ENCODE measurements at regions not wholly inside any gene's neighbourhood (a gene's known extent, or its start where the extent isn't known, plus 50 kb on each side); places are given as distances from the start of the nearest gene placed in this dataset.

GRCh38 chr6:90977513-90977912, 390.6 kb upstream of the MAP3K7 start:
- Histone ChIP-seq H3K36me3 (ENCODE audit: insufficient read depth, low read depth, low read length) (no peaks in the 10 kb centered on the region), H3K9me3 (ENCODE audit: insufficient read depth, low read depth, low read length) (no peaks in the 10 kb centered on the region), H3K27me3 (ENCODE audit: insufficient read depth, low read length) (no peaks in the 10 kb centered on the region), H3K9ac (ENCODE audit: low read depth, low read length) (no peak overlapping the region), H3K4me3 (ENCODE audit: low read length) (no peak overlapping the region), H3K27ac (ENCODE audit: low read length) (no peak overlapping the region), H3K4me1 (ENCODE audit: insufficient read depth, low read length) (no peaks in the 10 kb centered on the region; the same call in 1 of the 2 replicates)

DNA sequence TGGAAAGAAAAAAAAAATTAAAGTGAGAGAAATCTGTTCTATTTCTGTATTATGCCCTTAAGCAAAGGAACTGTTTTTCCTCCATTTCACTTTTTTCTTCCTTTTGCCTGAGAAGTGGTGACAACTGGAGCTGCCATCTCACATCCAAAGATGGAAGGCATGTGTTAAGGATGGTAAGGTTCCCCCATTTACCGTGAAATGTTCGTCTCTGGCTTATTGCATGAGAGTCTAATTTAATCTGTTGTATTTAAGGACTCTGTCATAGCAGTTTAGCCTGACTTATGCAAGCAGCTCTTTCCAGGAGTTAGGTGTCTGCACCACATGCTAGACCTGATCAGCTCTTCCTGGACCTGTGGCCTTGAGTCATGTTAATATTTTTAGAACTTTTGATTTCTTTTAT, 389.5 kb upstream of the MAP3K7 start:
- Histone ChIP-seq H3K36me3 (ENCODE audit: insufficient read depth, low read depth, low read length) (no peaks in the 10 kb centered on the region), H3K9me3 (ENCODE audit: insufficient read depth, low read depth, low read length) (no peaks in the 10 kb centered on the region), H3K27ac (ENCODE audit: low read length) (no peak overlapping the region), H3K27me3 (ENCODE audit: insufficient read depth, low read length) (no peaks in the 10 kb centered on the region), H3K4me1 (ENCODE audit: insufficient read depth, low read length) (peaks cover 2% of the 10 kb centered on the region; the same call in 1 of the 2 replicates), H3K4me3 (ENCODE audit: low read length) (no peak overlapping the region), H3K9ac (ENCODE audit: low read depth, low read length) (no peak overlapping the region)

GRCh38 chr6:90975741-90976140, 388.9 kb upstream of the MAP3K7 start:
- no peak overlapping the region for H3K9ac ChIP-seq (ENCODE audit: low read depth, low read length)
- H3K4me1 ChIP-seq (ENCODE audit: insufficient read depth, low read length): peaks cover 4% of the 10 kb centered on the region; the same call in 1 of the 2 replicates
- H3K36me3 ChIP-seq (ENCODE audit: insufficient read depth, low read depth, low read length): no peaks in the 10 kb centered on the region
- H3K27me3 ChIP-seq (ENCODE audit: insufficient read depth, low read length): no peaks in the 10 kb centered on the region
- no peak overlapping the region for H3K27ac ChIP-seq (ENCODE audit: low read length)
- H3K4me3 ChIP-seq (ENCODE audit: low read length): no peak overlapping the region
- H3K9me3 ChIP-seq (ENCODE audit: insufficient read depth, low read depth, low read length): no peaks in the 10 kb centered on the region

DNA sequence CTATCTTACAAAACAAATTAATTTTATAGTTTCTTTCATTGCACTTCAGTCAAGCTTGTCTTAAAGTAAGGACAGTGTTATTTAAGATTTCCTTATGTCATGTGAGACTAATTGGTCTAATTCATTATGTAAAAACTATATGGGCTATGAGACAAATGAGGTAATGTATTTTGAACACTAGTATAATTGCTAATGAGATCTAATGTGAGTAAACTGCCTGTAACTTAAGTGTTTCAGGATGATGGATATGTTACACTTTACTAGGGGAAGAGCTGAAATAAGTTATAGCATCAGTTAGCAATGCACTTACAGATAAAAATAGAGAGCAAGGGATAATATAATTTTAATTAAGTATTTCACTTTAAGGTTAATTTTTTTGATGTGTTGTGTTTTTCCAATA, 386.3 kb upstream of the MAP3K7 start:
- Histone ChIP-seq H3K36me3 (ENCODE audit: insufficient read depth, low read depth, low read length) (no peaks in the 10 kb centered on the region), H3K9me3 (ENCODE audit: insufficient read depth, low read depth, low read length) (no peaks in the 10 kb centered on the region), H3K27ac (ENCODE audit: low read length) (no peak overlapping the region), H3K4me3 (ENCODE audit: low read length) (no peak overlapping the region), H3K9ac (ENCODE audit: low read depth, low read length) (no peak overlapping the region), H3K4me1 (ENCODE audit: insufficient read depth, low read length) (peaks cover 4% of the 10 kb centered on the region; the same call in 1 of the 2 replicates), H3K27me3 (ENCODE audit: insufficient read depth, low read length) (no peaks in the 10 kb centered on the region)

GRCh38 chr6:90970672-90971071, 383.8 kb upstream of the MAP3K7 start:
- Histone ChIP-seq H3K27me3 (ENCODE audit: insufficient read depth, low read length) (no peaks in the 10 kb centered on the region), H3K27ac (ENCODE audit: low read length) (no peak overlapping the region), H3K4me3 (ENCODE audit: low read length) (no peak overlapping the region), H3K9ac (ENCODE audit: low read depth, low read length) (no peak overlapping the region), H3K4me1 (ENCODE audit: insufficient read depth, low read length) (peaks cover 4% of the 10 kb centered on the region; the same call in 1 of the 2 replicates), H3K36me3 (ENCODE audit: insufficient read depth, low read depth, low read length) (no peaks in the 10 kb centered on the region), H3K9me3 (ENCODE audit: insufficient read depth, low read depth, low read length) (no peaks in the 10 kb centered on the region)

DNA sequence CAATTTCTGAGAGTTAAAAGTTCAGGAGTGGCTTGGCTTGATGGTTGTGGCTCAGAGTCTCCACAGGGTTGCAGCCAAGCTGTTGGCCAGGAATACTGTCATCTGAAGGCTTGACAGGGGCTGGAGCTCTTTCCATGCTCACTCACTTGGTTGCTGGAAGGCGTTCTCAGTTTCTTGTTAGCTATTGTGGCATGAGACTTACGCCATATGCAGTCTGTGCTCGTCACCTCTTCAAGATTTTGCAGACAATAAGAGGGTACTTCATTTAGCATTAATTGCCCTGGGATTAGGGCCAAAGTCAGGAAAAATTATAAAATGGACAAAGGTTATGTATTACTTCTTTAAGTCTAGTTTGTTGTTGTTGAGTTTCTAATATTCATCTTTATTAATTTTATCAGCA, 380.6 kb upstream of the MAP3K7 start:
- H3K27me3 ChIP-seq (ENCODE audit: insufficient read depth, low read length): no peaks in the 10 kb centered on the region
- no peak overlapping the region for H3K9ac ChIP-seq (ENCODE audit: low read depth, low read length)
- peaks cover 4% of the 10 kb centered on the region; the same call in 1 of the 2 replicates for H3K4me1 ChIP-seq (ENCODE audit: insufficient read depth, low read length)
- no peak overlapping the region for H3K4me3 ChIP-seq (ENCODE audit: low read length)
- no peaks in the 10 kb centered on the region for H3K9me3 ChIP-seq (ENCODE audit: insufficient read depth, low read depth, low read length)
- no peaks in the 10 kb centered on the region for H3K36me3 ChIP-seq (ENCODE audit: insufficient read depth, low read depth, low read length)
- no peak overlapping the region for H3K27ac ChIP-seq (ENCODE audit: low read length)

- Histone ChIP-seq H3K36me3 (ENCODE audit: insufficient read depth, low read depth, low read length) (no peaks in the 10 kb centered on the region), H3K9ac (ENCODE audit: low read depth, low read length) (no peak overlapping the region), H3K27me3 (ENCODE audit: insufficient read depth, low read length) (no peaks in the 10 kb centered on the region), H3K27ac (ENCODE audit: low read length) (no peak overlapping the region), H3K4me1 (ENCODE audit: insufficient read depth, low read length) (no peaks in the 10 kb centered on the region), H3K9me3 (ENCODE audit: insufficient read depth, low read depth, low read length) (no peaks in the 10 kb centered on the region), H3K4me3 (ENCODE audit: low read length) (no peak overlapping the region)
Measured at GRCh38 chr6:90960324-90960723, 373.5 kb upstream of the MAP3K7 start.

- Histone ChIP-seq H3K36me3 (ENCODE audit: insufficient read depth, low read depth, low read length) (no peaks in the 10 kb centered on the region), H3K4me1 (ENCODE audit: insufficient read depth, low read length) (no peaks in the 10 kb centered on the region), H3K4me3 (ENCODE audit: low read length) (no peak overlapping the region), H3K9me3 (ENCODE audit: insufficient read depth, low read depth, low read length) (0 out of 2 replicates have a peak, but pooled peaks cover 3% of the 10 kb centered on the region), H3K27me3 (ENCODE audit: insufficient read depth, low read length) (no peaks in the 10 kb centered on the region), H3K27ac (ENCODE audit: low read length) (no peak overlapping the region), H3K9ac (ENCODE audit: low read depth, low read length) (no peak overlapping the region)
Measured at GRCh38 chr6:90955246-90955645, 368.4 kb upstream of the MAP3K7 start.

DNA sequence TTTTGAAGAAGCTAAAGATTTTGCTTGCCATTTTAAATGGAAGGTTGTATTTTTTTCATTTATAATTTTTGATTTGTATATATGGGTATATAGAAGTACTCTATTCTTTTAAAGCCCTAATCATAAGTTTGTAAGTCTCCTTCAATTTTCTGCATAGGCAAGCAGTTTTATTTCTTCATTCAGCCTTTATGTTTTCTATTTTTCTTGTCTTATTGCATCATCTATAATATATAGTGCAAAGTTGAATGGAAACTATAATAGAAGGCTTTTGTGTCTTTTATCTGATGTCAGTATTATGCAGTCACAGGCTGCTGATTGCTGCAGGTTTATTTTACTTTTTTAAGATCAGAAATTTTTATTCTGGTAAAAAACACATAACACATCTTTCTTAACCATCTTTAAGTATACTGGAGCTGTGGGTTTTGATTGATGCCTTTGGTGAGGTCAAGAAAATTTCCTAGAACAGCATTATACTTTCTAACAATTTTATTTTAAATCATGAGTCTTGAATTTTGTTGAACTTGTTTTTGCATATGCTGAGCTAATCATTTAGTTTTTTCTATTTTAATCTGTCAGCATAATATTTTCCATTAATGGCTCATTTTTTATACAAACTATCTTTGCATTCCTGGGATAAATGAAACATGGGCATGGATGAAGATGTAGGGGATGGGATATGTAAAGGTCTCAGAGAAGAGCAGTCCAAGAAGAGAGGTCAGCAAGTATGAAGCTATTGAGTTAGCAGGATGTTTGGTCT, 366.7 kb upstream of the MAP3K7 start:
- no peaks in the 10 kb centered on the region for H3K4me1 ChIP-seq (ENCODE audit: insufficient read depth, low read length)
- no peak overlapping the region for H3K27ac ChIP-seq (ENCODE audit: low read length)
- no peak overlapping the region for H3K4me3 ChIP-seq (ENCODE audit: low read length)
- H3K9ac ChIP-seq (ENCODE audit: low read depth, low read length): no peak overlapping the region
- 0 out of 2 replicates have a peak, but pooled peaks cover 3% of the 10 kb centered on the region for H3K9me3 ChIP-seq (ENCODE audit: insufficient read depth, low read depth, low read length)
- H3K36me3 ChIP-seq (ENCODE audit: insufficient read depth, low read depth, low read length): no peaks in the 10 kb centered on the region
- H3K27me3 ChIP-seq (ENCODE audit: insufficient read depth, low read length): no peaks in the 10 kb centered on the region

- Histone ChIP-seq H3K36me3 (ENCODE audit: insufficient read depth, low read depth, low read length) (no peaks in the 10 kb centered on the region), H3K27me3 (ENCODE audit: insufficient read depth, low read length) (no peaks in the 10 kb centered on the region), H3K27ac (ENCODE audit: low read length) (no peak overlapping the region), H3K9ac (ENCODE audit: low read depth, low read length) (no peak overlapping the region), H3K4me1 (ENCODE audit: insufficient read depth, low read length) (no peaks in the 10 kb centered on the region), H3K4me3 (ENCODE audit: low read length) (no peak overlapping the region), H3K9me3 (ENCODE audit: insufficient read depth, low read depth, low read length) (0 out of 2 replicates have a peak, but pooled peaks cover 3% of the 10 kb centered on the region)
Measured at GRCh38 chr6:90952176-90952575, 365.3 kb upstream of the MAP3K7 start.

DNA sequence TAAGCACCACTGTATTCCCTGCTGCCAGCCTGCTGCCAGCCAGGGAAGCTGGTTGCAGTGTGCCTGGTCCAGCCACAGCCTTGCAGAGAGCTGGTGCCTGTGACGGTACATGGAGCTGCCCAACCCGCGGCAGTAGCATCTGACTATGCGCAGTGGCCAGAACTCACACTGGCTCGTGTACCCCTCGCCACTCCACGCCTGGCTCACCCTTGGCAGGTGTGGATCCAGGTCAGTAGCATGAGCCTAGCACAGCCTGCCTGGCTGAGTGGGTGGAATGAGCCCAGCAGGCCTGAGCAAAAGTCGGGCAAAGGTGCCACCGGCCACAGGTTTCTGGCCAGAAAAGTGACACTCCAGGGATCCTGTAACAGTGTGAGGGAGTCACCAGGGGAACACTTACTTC, 361.7 kb upstream of the MAP3K7 start:
- Histone ChIP-seq H3K36me3 (ENCODE audit: insufficient read depth, low read depth, low read length) (no peaks in the 10 kb centered on the region), H3K4me1 (ENCODE audit: insufficient read depth, low read length) (no peaks in the 10 kb centered on the region), H3K9ac (ENCODE audit: low read depth, low read length) (no peak overlapping the region), H3K4me3 (ENCODE audit: low read length) (no peak overlapping the region), H3K9me3 (ENCODE audit: insufficient read depth, low read depth, low read length) (0 out of 2 replicates have a peak, but pooled peaks cover 3% of the 10 kb centered on the region), H3K27ac (ENCODE audit: low read length) (no peak overlapping the region), H3K27me3 (ENCODE audit: insufficient read depth, low read length) (no peaks in the 10 kb centered on the region)
